VCaP (cell line): ENCODE measurements at regions not wholly inside any gene's neighbourhood (a gene's known extent, or its start where the extent isn't known, plus 50 kb on each side); places are given as distances from the start of the nearest gene placed in this dataset.
"Not testable (repeated sequence)": the region's sequence is repeated elsewhere in the genome, so short reads cannot be mapped to it uniquely, and the experiment has no call there.

Experiments used
- H3K27ac ChIP-seq: fragments of 450-650 bp; 2 replicates; pipeline ENCODE4 v1.5.1; 2017
- CTCF ChIP-seq: fragments of 450-650 bp; conservative IDR thresholded peaks from 2 replicates; pipeline ENCODE4 v1.5.1; 2017; ENCODE audit warnings: mild to moderate bottlenecking, moderate library complexity

- no peak overlapping the region for H3K27ac ChIP-seq
- TF ChIP-seq CTCF: no peak
These were observed 239.0 kb downstream of the NEBL start for GRCh38 chr10:20658158-20658557.

GRCh38 chr10:20656886-20657285, 240.2 kb downstream of the NEBL start:
- TF ChIP-seq CTCF: no peak
- H3K27ac ChIP-seq: no peak overlapping the region

GRCh38 chr10:20652424-20652823, 244.7 kb downstream of the NEBL start:
- H3K27ac ChIP-seq: not testable (repeated sequence)

GRCh38 chr10:20648263-20648874, 248.7 kb downstream of the NEBL start:
- TF ChIP-seq CTCF: no peak
- no peak overlapping the region for H3K27ac ChIP-seq

- TF ChIP-seq CTCF: no peak
- H3K27ac ChIP-seq: no peak overlapping the region
These were observed 249.4 kb downstream of the NEBL start for GRCh38 chr10:20647756-20648155.

GRCh38 chr10:20644421-20644820, 252.7 kb downstream of the NEBL start:
- no peak for TF ChIP-seq CTCF
- H3K27ac ChIP-seq: no peak overlapping the region

- no peak overlapping the region for H3K27ac ChIP-seq
- no peak for TF ChIP-seq CTCF
These were observed 255.5 kb downstream of the NEBL start for GRCh38 chr10:20641605-20642004.

- no peak for TF ChIP-seq CTCF
- no peak overlapping the region for H3K27ac ChIP-seq
These were observed 261.5 kb downstream of the NEBL start for GRCh38 chr10:20635570-20635969.
